KOPT-K1 (cell line): ENCODE measurements at regions not wholly inside any gene's neighbourhood (a gene's known extent, or its start where the extent isn't known, plus 50 kb on each side); places are given as distances from the start of the nearest gene placed in this dataset.
"Not testable (repeated sequence)": the region's sequence is repeated elsewhere in the genome, so short reads cannot be mapped to it uniquely, and the experiment has no call there.

ENCODE experiments used
- H3K27ac ChIP-seq: fragments of 200-600 bp; sonication (generic); 2 replicates; pipeline ENCODE4 v1.5.1; 2016; ENCODE audit warnings: antibody characterized with exemption, mild to moderate bottlenecking, low read depth, low read length; ENCODE audit not compliant: poor library complexity, severe bottlenecking
- H3K36me3 ChIP-seq: fragments of 200-600 bp; sonication (generic); 2 replicates; pipeline ENCODE4 v1.5.1; 2017; ENCODE audit warnings: antibody characterized with exemption, mild to moderate bottlenecking, low read length, moderate library complexity; ENCODE audit not compliant: insufficient read depth
- H3K9me3 ChIP-seq: fragments of 200-600 bp; sonication (generic); 2 replicates; pipeline ENCODE4 v1.5.1; 2017; ENCODE audit warnings: antibody characterized with exemption, low read length, mild to moderate bottlenecking; ENCODE audit not compliant: insufficient read depth, poor library complexity, severe bottlenecking

DNA sequence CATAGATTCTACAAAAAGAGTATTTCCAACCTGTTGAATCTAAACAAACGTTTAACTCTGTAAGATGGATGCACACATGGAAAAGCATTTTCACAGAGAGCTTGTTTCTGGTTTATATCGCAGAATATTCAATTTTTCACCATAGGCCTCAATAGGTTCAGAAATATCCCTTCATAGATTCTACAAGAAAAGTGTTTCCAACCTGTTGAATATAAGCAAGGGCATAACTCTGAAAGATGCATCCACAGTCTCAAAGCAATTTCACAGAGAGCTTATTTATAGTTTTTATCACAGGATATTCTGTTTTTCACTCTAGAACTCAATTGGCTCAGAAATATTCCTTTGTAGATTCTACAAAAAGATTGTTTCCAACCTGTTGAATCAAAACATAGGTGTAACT is 1483.6 kb downstream of the UQCRFS1 start:
- Histone ChIP-seq H3K27ac (no peak overlapping the region), H3K9me3 (peaks cover 49% of the 10 kb centered on the region), H3K36me3 (no peaks in the 10 kb centered on the region)

DNA sequence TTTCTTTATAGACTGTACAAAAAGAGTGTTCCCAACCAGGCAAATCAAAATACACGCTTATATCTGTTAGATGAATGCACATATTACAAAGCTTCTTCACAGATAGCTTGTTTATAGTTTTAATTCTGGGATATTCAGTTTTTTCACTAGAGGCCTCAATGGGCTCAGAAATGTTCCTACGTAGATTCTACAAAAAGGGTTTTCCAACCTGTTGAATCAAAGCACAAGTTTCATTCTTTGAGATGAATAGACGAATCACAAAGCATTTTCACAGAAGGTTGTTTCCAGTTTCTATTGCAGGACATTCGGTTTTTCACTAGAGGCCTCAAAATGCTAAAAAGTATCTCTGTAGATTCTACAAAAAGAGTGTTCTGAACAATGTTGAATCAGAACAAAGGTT is 1490.3 kb downstream of the UQCRFS1 start:
- Histone ChIP-seq H3K36me3 (no peaks in the 10 kb centered on the region), H3K27ac (no peak overlapping the region), H3K9me3 (peaks cover 55% of the 10 kb centered on the region)

DNA sequence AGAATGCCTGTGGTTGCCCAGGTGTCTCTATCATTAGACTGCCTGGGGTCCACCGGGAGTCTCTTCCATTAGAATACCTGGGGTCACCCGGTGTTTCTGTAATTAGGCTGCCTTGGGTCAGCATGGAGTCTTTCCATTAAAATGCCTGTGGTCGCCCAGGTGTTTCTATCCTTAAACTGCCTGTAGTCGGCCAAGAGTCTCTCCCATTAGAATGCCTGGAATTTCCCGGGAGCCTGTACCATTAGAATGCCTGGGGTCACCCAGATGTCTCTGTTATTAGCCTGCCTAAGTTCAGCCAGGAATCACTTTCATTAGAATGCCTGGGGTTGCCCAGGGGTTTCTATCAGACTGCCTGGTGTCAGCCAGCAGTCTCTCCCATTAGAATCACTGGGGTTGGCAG is 1492.8 kb downstream of the UQCRFS1 start:
- Histone ChIP-seq H3K36me3 (no peaks in the 10 kb centered on the region), H3K27ac (no peak overlapping the region), H3K9me3 (peaks cover 58% of the 10 kb centered on the region)

DNA sequence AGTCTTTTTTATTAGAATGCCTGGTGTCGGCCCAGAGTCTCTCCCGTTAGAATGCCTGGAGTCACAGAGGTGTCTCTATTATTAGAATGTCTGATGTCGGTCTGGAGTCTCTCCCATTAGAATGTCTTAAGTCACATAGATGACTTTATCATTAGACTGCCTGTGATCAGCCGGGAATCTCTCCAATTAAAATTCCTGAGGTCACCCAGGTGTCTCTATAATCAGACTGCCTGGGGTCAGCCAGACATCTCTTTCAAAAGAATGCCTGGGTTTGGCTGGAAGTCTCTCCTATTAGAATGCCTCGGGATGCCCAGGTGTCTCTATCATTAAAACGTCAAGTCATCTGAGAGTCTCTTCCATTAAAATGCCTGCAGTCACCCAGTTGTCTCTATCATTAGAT is 1493.9 kb downstream of the UQCRFS1 start:
- no peaks in the 10 kb centered on the region for H3K36me3 ChIP-seq
- H3K27ac ChIP-seq: no peak overlapping the region
- peaks cover 50% of the 10 kb centered on the region for H3K9me3 ChIP-seq

DNA sequence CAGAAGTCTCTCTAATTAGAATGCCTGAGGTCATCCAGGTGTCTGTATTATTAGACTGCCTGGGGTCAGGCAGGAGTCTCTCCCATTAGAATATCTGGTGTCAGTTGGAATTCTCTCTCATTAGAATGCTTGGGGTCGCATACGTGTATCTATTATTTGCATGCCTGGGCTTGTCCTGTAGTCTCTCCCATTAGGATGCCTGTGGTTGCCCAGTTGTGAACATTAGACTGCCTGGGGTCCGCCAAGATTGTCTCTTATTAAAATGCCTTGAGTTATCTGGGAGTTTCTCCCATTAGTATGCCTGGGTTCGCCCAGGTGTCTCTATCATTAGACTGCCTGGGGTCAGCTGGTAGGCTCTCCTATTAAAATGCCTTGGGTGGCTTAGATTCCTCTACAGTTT is 1494.7 kb downstream of the UQCRFS1 start:
- Histone ChIP-seq H3K9me3 (peaks cover 42% of the 10 kb centered on the region), H3K36me3 (no peaks in the 10 kb centered on the region), H3K27ac (no peak overlapping the region)

DNA sequence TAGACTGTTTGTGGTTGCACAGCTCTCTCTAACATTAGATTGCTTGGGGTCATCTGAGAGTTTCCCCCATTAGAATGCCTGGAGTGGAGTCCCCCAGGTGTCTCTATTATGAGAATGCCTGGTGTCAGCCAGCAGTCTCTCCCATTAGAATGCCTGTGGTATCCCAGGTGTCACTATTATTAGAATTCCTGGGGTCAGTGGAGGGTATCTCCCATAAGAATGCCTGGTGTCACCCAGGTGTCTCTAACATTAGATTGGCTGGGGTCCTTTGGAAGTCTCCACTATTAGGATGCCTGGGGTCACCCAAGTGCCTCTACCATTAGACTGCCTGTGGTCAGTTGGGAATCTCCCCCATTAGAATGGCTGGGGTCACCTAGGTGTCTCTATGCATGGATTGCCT is 1495.1 kb downstream of the UQCRFS1 start:
- Histone ChIP-seq H3K9me3 (peaks cover 38% of the 10 kb centered on the region), H3K27ac (no peak overlapping the region), H3K36me3 (no peaks in the 10 kb centered on the region)

DNA sequence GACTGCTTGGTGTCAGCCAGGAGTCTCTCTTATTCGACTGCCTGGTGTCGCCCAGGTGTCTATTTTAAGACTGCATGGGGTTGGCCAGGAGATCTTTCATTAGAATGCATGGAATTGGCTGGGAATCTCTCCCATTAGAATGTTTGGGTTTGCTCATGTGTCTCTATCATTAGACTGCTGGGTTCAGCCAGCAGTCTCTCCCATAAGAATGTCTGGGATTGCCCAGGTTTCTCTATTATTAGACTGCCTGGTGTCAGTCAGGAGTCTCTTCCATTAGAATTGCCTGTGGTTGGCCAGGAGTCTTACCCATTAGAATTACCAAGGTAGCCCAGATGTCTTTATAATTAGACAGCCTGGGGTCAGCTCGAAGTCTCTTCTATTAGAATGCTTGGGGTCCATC is 1496.0 kb downstream of the UQCRFS1 start:
- H3K9me3 ChIP-seq: peaks cover 36% of the 10 kb centered on the region
- H3K27ac ChIP-seq: no peak overlapping the region

DNA sequence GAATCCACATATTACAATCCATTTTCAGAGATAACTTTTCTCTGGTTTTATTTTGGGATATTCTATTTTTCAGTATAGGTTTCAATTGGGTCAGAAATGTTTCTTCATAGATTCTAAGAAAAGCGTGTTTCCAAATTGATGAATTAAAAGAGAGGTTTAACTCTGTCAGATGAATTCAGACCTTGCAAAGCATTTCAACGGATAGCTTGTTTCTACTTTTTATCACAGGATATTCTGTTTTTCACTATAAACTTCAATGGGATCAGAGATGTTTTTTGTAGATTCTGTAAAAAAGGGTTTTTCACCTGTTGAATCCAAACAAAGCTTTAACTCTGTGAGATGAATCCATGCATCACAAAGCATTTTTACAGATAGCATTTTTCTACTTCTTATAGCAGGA is 1498.1 kb downstream of the UQCRFS1 start:
- H3K27ac ChIP-seq: no peak overlapping the region
- peaks cover 22% of the 10 kb centered on the region for H3K9me3 ChIP-seq
- no peaks in the 10 kb centered on the region for H3K36me3 ChIP-seq

More for the DNA sequence above, 1496.0 kb downstream of the UQCRFS1 start:
- no peaks in the 10 kb centered on the region for H3K36me3 ChIP-seq

DNA sequence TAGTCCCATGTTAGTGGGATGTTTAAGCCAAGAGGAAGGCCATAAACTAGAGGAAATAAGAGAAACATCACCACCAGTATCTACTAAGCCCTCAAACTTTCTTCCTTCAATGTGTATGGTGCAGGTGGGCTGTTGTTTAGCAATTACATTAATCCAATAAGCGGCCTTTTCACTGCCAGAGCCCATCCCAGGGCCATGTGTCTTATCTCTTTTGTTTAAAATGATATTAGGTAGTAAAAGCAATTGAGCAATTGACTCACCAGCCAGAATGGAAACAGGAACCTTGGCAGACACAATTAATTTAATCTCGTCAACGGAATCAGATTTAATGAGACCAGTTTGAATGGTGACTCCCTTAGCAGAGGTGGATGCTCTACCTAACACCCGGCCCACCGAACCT is 1503.5 kb downstream of the UQCRFS1 start:
- Histone ChIP-seq H3K36me3 (no peaks in the 10 kb centered on the region), H3K27ac (no peak overlapping the region), H3K9me3 (peaks cover 8% of the 10 kb centered on the region)

DNA sequence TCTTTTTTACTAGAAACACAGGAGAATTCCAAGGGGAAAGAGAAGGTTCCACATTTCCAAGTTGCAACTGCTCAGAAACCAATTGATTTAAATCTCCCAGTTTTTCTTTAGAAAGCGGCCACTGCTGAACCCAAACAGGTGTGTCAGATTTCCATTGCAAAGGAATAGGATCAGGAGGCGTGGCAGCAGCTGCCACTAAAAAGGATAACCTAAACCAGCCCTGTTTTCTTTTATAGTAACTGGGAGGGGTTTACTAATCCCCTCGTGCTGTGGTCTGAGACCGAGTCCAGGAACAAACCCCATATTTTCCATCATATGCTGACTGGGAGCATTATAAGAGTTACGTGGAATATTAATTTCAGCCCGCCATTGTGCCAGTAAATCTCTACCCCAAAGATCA is 1504.0 kb downstream of the UQCRFS1 start:
- H3K9me3 ChIP-seq, H3K36me3 ChIP-seq, H3K27ac ChIP-seq: not testable (repeated sequence)

DNA sequence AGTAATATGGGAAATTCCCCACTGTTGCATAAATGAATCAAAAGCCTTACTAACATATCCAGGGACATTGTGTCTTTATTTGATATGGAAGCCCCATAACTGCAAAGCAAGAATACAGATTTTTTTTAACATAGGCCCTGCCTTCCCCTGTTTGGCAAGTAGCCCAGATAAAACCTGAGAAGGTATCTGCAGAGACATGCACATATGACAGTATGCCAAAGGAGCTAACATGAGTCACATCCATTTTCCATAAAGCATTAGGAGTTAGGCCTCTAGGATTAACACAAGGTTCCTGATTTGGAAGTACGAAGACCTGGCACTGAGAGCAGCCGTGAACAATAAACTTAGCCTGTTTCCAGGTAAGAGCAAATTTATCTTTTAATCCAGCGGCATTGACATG is 1505.9 kb downstream of the UQCRFS1 start:
- not testable (repeated sequence) for H3K27ac ChIP-seq, H3K36me3 ChIP-seq, H3K9me3 ChIP-seq

DNA sequence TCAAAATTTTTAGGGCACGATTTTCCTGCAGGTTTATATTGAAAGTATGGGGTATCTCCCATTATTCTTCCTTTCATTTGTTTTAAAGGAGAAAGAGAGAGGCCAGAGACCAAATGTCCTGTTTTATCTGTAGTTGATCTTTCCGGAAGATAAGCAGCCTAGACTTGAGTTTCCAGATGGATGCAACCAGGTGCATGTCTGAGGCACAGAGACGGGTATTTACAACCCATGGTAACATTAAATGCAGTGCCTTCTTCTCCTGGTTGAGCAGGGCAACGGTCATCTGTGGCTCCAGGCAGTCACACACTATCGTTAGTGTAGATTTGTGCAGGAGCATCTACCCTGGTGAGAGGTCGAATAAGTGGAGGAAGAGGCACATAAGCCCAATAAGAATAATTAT is 1507.1 kb downstream of the UQCRFS1 start:
- no peak overlapping the region for H3K27ac ChIP-seq
- H3K36me3 ChIP-seq: no peaks in the 10 kb centered on the region
- H3K9me3 ChIP-seq: peaks cover 8% of the 10 kb centered on the region

DNA sequence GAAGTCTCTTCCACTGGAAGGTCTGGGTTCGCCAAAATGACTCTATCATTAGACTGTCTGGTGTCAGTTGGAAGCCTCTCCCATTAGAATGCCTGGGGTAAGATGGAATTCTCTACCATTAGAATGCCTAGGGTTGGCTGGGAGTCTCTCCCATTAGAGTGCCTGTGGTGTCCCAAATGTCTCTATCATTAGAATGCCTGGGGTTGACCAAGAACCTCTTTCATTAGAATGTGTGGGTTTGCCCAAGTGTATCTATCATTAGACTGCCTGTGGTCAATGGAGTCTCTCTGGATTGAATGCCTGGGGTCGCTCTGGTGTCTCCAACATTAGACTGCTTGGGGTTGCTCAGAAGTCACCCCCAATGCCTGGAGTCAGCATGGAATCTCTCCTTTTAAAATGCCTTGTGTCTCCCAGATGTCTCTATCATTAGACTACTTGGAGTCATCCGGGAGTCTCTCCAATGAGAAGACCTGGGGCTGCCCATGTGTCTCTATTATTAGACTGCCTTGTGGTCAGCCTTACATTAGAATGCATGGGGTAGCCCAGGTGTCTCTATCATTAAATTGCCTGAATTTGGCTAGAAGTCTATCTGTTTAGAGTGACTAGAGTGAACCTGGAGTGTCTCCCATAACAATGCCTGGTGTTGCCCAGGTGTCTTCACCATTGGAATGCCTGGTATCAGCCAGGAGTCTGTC is 1518.4 kb downstream of the UQCRFS1 start:
- H3K36me3 ChIP-seq: no peaks in the 10 kb centered on the region
- no peak overlapping the region for H3K27ac ChIP-seq
- peaks cover 12% of the 10 kb centered on the region for H3K9me3 ChIP-seq

DNA sequence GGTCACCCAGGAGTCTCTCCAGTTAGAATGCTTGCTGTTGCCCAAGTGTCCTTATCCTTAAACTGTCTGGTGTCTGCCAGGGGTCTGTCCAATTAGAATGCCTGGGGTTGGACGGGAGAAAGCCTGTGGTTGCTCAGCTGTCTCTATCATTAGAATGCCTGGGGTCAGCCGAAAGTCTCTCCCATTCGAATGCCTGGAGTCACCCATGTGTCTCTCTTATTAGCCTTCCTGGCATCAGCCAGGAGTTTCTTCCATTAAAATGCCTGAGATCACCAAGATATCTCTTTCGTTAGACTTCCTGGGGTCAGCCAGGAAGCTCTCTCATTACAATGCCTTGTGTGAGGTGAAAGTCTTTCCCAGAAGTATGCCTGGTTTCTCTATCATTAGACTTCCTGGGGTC is 1521.0 kb downstream of the UQCRFS1 start:
- Histone ChIP-seq H3K27ac (no peak overlapping the region), H3K36me3 (no peaks in the 10 kb centered on the region), H3K9me3 (peaks cover 12% of the 10 kb centered on the region)

DNA sequence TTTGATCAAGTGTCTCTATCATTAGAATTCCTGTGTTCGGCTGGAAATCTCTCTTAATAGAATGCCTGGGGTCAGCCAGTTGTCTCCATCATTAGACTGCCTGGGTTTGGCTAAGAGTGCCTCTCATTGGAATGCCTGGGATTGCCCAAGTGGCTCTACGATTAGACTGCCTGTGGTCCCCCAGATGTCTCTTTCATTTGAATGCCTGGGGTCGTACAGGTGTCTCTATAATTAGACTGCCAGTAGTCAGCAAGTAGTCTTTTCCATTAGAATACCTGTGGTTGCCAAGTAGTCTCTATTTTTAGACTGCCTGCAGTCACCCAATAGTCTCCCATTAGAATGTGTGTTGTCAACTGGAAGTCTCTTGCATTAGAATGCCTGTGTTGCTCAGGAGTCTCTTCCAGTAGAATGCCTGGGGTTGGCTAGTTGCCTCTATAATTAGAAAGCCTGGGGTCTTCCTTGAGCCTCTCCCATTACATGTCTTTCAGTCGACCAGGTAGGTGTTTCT is 1523.2 kb downstream of the UQCRFS1 start:
- H3K9me3 ChIP-seq: peaks cover 12% of the 10 kb centered on the region
- no peak overlapping the region for H3K27ac ChIP-seq
- H3K36me3 ChIP-seq: no peaks in the 10 kb centered on the region

DNA sequence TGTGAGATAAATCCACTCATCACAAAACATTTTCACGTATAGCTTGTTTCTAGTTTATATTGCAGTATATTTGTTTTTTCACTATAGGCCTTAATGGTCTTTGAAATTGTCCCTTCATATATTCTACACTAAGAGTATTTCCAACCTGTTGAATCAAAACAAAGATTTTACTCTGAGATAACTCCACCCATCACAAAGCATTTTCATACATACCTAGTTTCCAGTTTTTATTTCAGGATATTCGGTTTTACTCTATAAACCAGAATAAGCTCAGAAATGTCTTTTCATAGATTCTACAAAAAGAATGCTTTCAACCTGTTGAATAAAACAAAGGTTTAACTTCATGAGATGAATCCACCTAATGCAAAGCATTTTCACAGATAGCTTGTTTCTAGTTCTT is 1528.7 kb downstream of the UQCRFS1 start:
- H3K27ac ChIP-seq: no peak overlapping the region

More for the DNA sequence above, 1528.7 kb downstream of the UQCRFS1 start:
- Histone ChIP-seq H3K9me3 (peaks cover 13% of the 10 kb centered on the region), H3K36me3 (no peaks in the 10 kb centered on the region)
